Stimulated activated CD8-positive, alpha-beta memory T cell treated with anti-CD3 and anti-CD28 coated beads, Interleukin-4, amount 100 ng/mL, for 4 hours (primary cell): ENCODE measurements at regions not wholly inside any gene's neighbourhood (a gene's known extent, or its start where the extent isn't known, plus 50 kb on each side); places are given as distances from the start of the nearest gene placed in this dataset.
A peak's percentile ranks its signal among the peaks of the same experiment; 100 is the strongest.

ENCODE experiments used
- DNase-seq, 2 donors: peaks; one replicate each; pipeline ENCODE4 v3.0.0-alpha.2; 2020; ENCODE audit warnings: low read depth in 2 of 2, low spot score in 1 of 2

DNA sequence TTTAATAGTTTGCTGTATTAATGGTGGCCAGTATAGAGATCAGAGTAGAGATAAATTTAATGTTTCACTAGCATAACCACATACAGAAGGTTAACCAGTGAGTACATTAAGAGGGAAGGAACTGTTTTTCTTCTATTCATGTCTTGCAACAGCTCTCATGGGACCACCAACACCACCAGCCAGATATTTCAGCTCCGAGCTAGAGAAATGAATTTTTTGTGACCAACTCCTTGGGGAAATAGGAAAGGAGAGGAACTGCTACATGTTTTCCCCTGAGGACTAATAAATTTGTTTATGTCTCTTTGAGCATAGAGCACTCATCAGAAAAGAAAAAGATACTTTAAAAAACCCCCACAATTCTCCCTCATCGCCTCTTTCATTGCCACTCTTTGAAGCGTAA lies 247.5 kb downstream of the MBNL1 start:
- no peak for DNase-seq

DNA sequence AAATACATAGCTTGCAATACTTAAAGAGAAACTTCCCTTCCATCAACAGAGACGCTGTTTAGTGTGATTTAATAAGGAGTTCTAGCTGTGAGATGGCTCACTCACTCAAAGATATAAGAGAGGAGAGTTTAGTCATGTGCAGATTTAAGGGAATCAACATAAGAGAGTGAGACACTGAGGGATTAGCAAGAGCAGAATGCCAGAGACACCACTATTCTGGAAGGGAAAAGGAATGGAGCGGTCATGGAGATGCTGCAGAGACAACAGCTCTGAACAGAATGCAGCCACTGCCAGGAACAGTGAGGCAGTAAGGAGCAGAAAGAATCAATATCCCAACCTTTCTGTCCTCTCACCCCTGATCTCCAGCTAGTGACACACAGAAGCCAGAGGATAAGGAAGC lies 248.8 kb downstream of the MBNL1 start:
- no peak for DNase-seq

DNA sequence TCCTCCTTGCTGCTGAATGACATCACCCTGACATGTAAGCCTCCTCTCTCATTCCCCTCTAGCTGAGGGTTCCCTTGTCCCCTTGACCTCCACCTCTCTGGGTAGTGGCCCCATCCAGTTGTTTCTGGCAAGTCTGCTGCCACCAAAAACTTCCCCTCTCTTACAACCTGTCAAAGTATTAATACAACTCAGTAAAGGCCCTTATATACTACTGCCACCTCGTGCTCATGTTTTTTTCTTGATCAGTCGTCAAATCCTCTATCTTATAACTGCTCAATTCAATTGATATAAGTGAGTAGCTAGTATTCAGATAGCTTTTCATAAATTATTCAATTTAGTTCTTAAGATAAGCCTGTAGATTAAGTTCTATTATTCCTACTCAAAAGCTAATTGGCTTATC lies 249.6 kb downstream of the MBNL1 start:
- no peak for DNase-seq

DNA sequence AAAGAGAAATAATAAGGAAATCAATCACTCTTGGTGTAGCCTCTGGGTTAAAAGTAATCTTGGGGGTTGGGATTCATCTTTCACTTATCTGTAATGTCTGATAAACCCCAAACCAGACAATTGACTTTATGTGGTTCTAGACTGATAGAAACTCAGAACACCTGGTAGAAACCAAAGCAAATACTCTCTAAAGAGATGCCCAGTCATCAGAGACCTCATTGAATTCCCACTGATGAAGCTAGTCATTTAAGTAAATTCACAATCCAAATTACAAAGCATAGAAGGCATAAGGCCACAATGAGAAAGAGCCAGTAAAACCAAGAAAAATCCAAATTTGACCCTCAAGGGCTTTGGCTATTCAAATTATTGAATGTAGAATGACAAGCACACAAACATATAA lies 250.6 kb downstream of the MBNL1 start:
- DNase-seq: no peak

DNA sequence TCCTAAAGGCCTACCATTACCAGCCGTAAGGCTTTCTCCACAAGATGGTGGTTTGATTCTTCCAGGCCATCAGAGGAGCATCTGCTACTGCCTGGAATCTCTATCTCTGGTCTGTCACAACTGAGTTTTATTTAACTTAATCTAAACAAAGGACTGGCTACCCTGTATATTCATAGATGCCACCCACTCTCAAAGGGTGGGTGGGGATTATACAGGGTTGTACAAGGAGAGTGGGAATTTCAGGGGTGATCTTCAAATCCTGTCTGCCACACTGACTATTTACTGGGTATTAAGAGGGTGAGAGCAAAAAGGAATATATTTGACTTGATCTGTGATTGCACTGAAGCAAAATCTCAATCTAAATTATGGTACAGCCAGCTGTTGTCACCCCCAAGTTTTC lies 253.3 kb downstream of the MBNL1 start:
- no peak for DNase-seq

DNA sequence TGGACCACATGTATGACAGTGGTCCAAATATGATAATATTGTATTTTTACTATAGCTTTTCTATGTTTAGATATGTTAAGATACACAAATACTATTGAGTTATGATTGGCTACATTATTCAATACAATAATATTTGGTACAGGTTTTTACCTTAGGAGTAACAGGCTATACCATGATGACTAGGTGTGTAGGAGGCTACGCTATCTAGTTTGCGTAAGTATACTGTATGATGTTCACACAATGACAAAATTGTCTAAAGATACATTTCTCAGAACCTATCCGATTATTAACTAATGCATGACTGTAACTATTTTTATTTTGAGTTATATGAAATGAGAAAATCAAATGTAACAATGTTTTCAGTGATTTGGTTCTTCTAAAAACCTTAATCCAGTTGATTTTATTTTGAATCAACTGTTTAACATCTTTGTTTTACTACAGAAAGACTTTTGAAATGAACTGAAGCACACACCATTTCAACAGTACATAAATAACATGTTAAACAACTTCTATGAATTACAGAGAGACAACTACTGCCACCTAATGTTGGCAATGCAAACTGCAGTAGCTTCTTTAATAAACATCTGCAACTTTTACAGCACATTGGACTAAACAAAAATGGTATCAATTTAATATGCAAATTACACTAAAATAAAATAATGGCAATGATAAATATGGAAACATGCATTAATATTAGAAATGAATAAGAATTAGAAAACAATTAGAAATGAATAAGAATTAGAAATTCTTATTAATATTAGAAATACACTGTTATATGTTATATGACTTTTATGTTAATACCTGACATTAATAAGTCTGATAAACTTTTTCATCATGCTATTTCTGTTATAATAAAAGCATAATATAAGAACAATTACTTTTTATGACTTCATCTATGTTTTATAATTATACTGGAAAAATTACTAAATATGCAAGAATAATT lies 255.7 kb downstream of the MBNL1 start:
- peak in 1 of 2 donors; percentile 9 for DNase-seq

DNA sequence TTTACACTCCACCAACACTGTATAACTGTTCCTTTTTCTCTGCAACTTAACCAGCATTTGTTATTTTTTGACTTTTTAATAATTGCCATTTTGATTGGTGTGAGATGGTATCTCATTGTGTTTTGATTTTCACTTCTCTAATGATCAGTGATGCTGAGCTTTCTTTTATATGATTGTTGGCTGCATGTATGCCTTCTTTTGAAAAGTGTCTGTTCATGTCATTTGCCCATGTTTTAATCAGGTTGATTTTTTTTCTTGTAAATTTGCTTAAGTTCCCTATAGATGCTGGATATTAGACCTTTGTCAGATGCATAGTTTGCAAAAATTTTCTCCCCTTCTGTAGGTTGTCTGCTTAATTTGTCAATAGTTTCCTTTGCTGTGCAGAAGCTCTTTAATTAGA lies 263.0 kb downstream of the MBNL1 start:
- no peak for DNase-seq

DNA sequence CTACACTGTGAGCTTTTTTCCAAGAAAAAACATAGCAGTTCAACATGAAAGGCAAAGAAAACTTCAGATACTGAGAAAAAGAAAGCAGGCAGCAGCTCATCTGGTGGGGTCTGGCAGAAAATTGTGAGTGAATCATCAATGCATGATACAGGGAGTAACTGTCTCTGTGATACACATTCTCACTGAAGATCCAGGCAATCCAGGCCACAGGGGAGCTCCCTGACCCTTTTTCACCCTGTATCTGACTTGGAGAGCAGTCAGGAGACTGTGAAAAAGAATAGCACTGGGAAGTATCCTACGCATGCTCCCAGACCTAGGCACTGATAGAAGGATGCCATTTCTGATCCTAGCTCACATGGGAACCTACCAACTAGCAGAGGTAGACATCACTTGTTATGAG lies 269.8 kb downstream of the MBNL1 start:
- no peak for DNase-seq

DNA sequence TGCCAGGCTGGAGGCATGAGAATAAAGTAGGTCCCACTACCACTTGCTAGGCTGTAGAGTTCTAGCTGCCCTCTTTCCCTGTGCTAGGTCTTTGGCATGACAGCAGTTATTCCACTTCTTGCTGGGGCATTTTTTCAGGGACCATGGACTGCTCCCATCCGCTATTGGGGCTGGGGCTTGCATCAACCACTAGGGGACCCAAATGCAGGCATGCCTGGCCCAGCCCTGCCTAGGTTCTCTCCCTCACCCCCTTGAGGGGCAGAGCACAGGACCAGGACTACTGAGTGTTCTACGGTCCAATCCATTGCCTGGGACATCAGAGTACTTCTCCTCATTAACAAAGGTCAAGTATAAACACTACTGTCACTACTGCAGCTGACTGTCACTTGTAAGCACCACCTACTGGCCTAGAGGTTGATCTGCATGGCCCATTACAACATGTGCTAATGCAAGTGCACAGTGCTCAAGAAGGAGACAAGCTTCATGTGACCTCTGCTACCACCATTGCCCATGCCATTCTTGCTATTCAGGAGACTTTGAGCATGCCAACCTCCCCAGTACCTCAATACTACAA lies 270.5 kb downstream of the MBNL1 start:
- no peak for DNase-seq

DNA sequence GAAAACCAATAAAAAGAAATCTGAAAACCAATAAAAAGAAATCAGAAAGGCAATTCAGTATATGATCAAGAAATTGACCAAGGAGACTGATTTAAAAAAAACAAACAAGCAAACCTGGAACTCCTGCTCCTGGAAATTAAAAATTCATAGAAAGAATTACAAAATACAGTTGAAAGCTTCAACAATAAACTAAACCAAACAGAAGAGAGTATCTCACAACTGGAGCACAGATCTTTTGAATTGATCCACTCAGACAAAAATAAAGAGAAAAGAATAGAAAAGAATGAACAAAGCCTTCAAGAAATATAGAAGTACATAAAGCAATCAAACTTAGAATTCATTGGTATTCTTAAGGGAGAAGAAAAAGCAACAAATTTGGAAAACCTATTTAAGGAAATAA lies 271.4 kb downstream of the MBNL1 start:
- no peak for DNase-seq

DNA sequence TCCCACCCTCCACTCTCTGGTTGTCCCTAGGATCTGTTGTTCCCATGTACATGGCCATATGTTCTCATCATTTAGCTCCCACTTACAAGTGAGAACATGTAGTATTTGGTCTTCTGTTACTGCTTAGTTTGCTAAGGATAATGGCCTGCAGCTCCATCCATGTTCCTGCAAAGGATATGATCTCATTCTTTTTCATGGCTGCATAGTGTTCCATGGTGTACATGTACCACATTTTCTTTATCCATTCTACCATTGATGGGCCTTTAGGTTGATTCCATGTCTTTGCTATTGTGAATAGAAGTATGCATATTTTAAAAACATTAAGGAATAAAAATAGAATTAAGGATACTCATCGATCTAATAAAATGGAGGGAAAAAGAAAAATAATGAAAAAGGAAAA lies 278.4 kb downstream of the MBNL1 start:
- DNase-seq: no peak

DNA sequence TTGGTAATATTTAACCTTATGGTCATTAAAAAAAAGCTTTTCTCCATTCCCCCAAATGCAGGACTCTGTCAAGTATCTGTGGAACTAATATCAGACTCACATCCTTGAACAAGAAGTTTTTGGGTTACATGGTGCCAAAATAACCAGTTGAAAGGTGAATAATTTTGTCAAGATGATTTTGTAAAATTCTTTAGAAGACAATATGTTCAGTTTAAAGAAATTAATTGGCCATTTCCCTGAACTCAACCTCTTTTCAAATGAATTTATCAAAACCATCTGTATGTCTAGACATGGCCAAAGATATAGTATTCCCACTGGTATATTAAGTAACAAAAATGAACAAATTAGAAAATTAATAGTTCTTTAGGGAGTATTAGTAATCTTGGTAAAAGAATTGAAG lies 280.5 kb downstream of the MBNL1 start:
- DNase-seq: no peak

DNA sequence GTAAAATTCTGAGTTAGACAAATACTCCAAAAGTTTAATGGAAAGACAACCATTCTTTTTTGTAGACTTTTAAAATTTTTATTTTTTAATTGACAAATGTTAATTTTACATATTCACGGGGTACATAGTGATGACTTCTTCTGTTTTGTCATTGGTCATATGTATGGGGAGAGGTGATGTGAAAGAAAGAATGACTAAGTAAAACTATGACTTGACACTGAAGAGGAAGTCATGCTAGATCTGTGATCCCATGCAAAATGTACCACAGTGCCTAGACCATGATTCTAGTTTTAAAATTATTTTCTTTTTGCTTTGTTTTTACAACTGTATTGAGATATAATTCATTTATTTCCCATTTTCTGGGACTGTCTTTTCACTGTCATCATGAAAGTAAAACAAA lies 281.6 kb downstream of the MBNL1 start:
- no peak for DNase-seq

DNA sequence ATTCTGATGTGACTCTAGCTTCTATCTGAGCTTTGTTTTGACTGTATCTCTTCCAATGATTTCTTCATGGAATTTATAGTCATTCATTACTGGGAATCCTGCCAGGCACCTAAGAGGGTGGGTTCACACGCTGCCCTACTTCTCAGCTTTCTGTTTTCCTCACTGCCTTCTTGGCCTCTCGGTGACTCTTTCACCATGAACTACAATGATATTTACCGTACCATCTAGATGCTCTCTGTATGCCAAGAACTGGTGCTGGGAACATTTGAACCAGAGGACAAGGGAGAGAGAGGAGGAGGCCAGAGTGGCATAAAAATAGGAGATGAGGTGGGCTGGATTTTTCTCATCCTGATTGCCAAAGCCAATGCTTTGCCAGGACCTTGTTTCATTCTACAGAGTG lies 280.0 kb upstream of the P2RY1 start:
- no peak for DNase-seq

DNA sequence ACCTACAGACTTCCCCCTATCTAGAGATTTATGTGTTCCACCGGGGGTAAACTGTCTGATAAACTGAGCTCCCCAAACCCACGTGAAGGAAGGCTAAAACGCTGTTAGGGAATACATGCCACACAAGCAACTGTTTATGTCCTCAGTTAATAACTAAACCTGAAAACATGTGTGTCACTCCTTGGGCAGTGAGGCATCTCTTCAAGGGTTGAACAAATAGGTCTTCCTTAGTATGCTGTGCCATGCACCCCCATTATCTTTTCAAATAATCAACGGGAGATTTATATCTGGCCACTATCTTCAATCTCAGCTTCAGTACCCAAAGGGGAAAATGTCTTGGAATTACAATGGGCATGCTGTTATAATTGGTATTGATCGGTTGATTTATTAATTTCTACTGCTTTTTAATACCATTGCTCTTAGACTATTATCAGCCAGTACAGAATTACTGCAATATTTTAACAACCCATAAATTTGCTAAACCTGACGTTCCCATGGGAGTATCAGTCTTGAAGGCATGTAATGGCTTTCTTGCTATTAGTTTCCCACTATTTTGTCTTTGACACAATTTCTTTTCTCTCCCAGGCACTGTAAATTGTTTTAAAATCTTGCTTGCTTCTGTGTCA lies 279.2 kb upstream of the P2RY1 start:
- DNase-seq: no peak

DNA sequence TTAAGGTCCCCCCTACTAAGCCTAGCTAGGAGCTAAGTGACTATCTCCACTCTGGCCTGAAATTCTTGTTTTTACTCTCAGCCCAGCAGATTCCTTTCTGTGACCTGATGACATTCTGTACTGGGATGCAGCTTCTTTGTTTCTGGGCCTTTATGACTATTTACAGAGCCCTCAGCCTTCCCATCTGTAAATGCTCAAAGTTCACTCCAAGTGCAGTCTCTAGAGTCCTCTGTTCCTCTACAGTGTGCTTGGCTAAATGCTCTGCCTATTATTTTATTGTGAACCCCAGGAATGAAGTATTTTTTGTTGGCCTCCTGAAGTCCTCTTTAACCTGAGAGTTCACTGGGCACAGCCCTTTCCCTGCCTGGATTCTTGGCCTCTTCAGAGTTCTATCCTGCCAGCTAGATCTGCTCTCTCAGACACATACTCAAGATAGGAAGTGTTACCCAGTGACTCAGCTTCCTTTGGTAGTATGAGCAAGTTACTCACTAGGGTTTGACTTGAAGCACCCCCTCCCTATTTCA lies 278.1 kb upstream of the P2RY1 start:
- no peak for DNase-seq

DNA sequence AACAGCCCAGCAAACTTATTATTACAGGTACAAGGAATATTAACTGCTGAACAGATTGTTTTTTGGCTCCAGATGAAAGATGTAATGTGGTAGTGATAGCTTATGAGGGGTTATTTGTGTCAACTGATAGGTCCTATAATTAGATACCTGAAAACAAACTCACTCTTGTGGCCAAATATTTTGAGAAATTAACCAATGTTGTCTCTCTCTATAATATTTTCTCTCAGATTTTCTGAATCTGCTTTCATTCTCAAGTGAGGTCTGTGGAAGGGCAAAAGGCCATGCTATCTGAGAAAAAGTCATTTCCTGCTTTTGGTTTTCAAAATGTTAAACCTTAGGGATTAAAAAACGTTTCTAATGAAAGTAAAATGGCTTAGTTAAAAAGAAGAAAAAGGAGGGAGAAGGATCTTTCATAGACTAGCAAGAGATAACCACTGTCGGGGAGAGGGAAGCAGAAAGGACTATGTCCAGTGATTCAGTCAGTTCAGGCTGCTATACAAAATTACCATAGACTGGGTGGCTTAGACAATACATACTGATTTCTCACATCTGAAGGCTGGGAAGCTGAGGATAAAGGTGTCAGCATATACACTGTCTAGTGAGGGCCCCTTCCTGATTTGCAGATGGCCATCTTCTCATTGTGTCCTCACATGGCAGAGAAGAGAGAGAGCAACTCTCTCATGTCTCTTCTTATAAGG lies 277.5 kb upstream of the P2RY1 start:
- no peak for DNase-seq

DNA sequence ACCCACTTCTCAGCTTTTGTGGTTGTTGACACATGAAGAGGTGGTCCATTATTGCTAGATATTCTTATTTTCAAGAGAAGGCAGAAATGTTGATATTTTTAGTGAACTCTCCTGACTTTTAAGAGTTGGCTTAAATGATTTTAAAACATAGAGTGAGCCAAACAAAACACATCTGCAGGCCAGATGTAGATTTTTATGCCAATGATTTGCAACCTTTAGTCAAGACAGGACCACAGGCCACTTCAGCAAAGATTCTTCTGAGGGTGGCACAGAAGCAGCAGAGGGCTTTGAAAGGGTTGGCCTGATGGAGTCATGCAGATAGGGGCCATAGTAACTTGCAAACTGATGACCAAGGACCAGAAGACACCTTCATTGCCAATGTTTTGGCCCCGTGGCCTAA lies 276.5 kb upstream of the P2RY1 start:
- no peak for DNase-seq

DNA sequence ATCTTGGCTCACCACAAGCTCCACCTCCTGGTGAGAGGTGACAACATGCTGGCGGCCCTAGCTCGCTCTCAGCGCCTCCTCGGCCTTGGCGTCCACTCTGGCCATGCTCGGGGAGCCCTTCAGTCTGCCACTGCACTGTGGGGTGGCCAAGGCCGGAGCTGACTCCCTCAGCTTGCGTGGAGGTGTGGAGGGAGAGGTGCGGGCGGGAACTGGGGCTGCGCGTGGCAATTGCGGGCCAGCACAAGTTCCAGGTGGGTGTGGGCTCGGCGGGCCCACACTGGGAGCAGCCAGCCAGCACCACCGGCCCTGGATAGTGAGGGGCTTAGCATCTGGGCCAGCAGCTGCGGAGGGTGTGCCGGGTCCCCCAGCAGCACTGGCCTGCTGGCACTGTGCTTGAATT lies 275.7 kb upstream of the P2RY1 start:
- DNase-seq: no peak

DNA sequence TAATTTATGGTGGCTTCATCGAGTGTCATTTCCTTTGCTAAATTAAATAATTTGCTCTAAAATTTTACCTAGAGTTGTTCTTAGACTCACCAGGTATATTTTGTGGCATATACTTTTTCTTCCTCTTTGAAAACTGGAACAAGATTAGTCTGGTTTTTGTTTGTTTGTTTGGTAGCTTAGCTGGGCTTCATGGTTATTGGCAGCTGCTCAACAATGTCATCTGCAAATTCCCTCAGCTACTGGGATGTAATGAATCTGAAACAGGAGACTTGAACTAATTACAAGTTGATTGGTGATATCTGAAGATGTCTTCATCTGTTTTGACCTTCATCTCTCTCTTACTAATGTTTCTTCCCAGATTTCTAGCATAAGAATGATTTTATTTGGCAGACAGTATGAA lies 270.5 kb upstream of the P2RY1 start:
- DNase-seq: no peak

DNA sequence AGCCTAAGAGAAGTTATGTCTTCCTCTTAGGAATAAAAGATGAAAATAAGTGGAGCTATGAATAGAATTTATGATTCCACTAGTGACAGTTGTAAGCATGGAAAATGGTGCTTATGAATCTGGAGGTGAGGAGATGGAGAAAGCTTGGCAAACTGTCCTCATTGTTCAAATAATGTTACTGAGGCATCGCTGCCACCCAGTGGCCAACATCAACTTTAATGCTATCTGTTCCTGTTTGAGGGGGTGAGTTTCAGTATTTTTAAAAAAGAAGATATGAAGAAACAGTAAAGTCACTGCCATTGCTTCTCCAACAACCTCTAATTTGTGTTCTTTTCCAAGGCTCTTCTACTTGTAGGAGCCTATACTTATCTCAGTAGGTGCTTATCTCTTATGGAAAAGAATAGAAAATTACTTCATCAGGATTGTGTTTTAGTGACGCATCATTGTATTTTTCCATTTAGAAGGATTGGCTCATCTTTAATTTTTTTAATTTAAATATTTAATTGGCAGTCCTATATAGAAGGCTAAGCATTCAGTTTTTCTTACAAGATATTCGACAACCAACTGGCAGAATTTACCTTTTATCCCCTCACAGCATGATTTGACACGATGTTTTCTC lies 260.4 kb upstream of the P2RY1 start:
- DNase-seq: no peak
